ENCODE measurements at regions not wholly inside any gene's neighbourhood (a gene's known extent, or its start where the extent isn't known, plus 50 kb on each side); places are given as distances from the start of the nearest gene placed in this dataset.

- Histone ChIP-seq H3K9me3 (ENCODE audit: insufficient read depth, low read depth, low read length) (no peaks in the 10 kb centered on the region), H3K79me2 (ENCODE audit: insufficient read depth, low read length) (no peaks in the 10 kb centered on the region), H4K20me1 (ENCODE audit: insufficient read depth, low read length, poor library complexity, severe bottlenecking) (no peaks in the 10 kb centered on the region), H3K4me2 (ENCODE audit: low read depth, low read length, poor library complexity, severe bottlenecking) (no peak overlapping the region), H3K4me3 (ENCODE audit: low read length, poor library complexity, severe bottlenecking) (no peak overlapping the region), H3K4me1 (ENCODE audit: insufficient read depth, low read length, poor library complexity, severe bottlenecking) (no peaks in the 10 kb centered on the region), H3K9ac (ENCODE audit: low read depth, low read length, poor library complexity, severe bottlenecking) (no peak overlapping the region), H3K36me3 (ENCODE audit: insufficient read depth, low read length) (no peaks in the 10 kb centered on the region), H3K9me2 (replicated peaks; ENCODE audit: low read depth, low read length) (no peaks in the 10 kb centered on the region), H2AFZ (ENCODE audit: low read length) (no peak overlapping the region), H3K27me3 (ENCODE audit: insufficient read depth, low read length, poor library complexity, severe bottlenecking) (no peaks in the 10 kb centered on the region), H3F3A (ENCODE audit: low read depth) (no peaks in the 10 kb centered on the region)
- no peak for TF ChIP-seq EZH2phosphoT487 (IDR thresholded peaks at IDR 0.05; ENCODE audit: borderline replicate concordance)
- no peak for TF ChIP-seq CTCF (conservative IDR thresholded peaks at IDR 0.05; ENCODE audit: low read length)
These were observed 222.8 kb upstream of the OBI1 start for GRCh38 chr13:78881751-78882150.

DNA sequence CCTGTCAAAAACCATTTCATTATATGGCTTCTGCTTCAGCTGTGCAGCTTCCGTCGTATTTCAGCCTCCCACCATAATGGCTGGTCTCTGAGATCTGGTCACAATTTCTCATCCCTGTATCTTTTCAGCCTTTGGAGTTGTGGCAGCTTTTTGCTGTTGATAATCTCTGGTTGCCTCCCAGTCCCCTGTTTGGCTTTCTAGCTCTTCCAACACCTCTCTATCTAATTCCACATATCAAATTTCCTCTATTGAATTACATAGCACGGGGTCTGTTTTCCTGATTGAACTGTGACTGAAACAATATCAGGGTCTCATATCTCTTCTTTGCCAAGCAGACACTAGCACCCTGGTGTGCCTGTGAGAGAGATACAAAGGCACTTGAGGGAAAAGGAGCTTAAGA, 222.1 kb upstream of the OBI1 start:
- H3K36me3 ChIP-seq (ENCODE audit: insufficient read depth, low read length) = no peaks in the 10 kb centered on the region
- H3K4me3 ChIP-seq (ENCODE audit: low read length, poor library complexity, severe bottlenecking) = no peak overlapping the region
- H3K9ac ChIP-seq (ENCODE audit: low read depth, low read length, poor library complexity, severe bottlenecking) = no peak overlapping the region
- H3K9me2 ChIP-seq (replicated peaks; ENCODE audit: low read depth, low read length) = no peaks in the 10 kb centered on the region
- H3K4me2 ChIP-seq (ENCODE audit: low read depth, low read length, poor library complexity, severe bottlenecking) = no peak overlapping the region
- no peak for TF ChIP-seq CTCF (conservative IDR thresholded peaks at IDR 0.05; ENCODE audit: low read length)
- no peak for TF ChIP-seq EZH2phosphoT487 (IDR thresholded peaks at IDR 0.05; ENCODE audit: borderline replicate concordance)
- H3F3A ChIP-seq (ENCODE audit: low read depth) = no peaks in the 10 kb centered on the region
- H3K79me2 ChIP-seq (ENCODE audit: insufficient read depth, low read length) = no peaks in the 10 kb centered on the region
- no peaks in the 10 kb centered on the region for H3K27me3 ChIP-seq (ENCODE audit: insufficient read depth, low read length, poor library complexity, severe bottlenecking)
- no peaks in the 10 kb centered on the region for H3K4me1 ChIP-seq (ENCODE audit: insufficient read depth, low read length, poor library complexity, severe bottlenecking)
- no peaks in the 10 kb centered on the region for H4K20me1 ChIP-seq (ENCODE audit: insufficient read depth, low read length, poor library complexity, severe bottlenecking)
- H3K9me3 ChIP-seq (ENCODE audit: insufficient read depth, low read depth, low read length) = no peaks in the 10 kb centered on the region
- no peak overlapping the region for H2AFZ ChIP-seq (ENCODE audit: low read length)

- Histone ChIP-seq H3K4me3 (ENCODE audit: low read length, poor library complexity, severe bottlenecking) (no peak overlapping the region), H3K9ac (ENCODE audit: low read depth, low read length, poor library complexity, severe bottlenecking) (no peak overlapping the region), H3K79me2 (ENCODE audit: insufficient read depth, low read length) (no peaks in the 10 kb centered on the region), H4K20me1 (ENCODE audit: insufficient read depth, low read length, poor library complexity, severe bottlenecking) (no peaks in the 10 kb centered on the region), H3K4me1 (ENCODE audit: insufficient read depth, low read length, poor library complexity, severe bottlenecking) (no peaks in the 10 kb centered on the region), H3F3A (ENCODE audit: low read depth) (no peaks in the 10 kb centered on the region), H3K27me3 (ENCODE audit: insufficient read depth, low read length, poor library complexity, severe bottlenecking) (no peaks in the 10 kb centered on the region), H2AFZ (ENCODE audit: low read length) (peak overlapping the region; percentile 72), H3K9me2 (replicated peaks; ENCODE audit: low read depth, low read length) (no peaks in the 10 kb centered on the region), H3K4me2 (ENCODE audit: low read depth, low read length, poor library complexity, severe bottlenecking) (no peak overlapping the region), H3K9me3 (ENCODE audit: insufficient read depth, low read depth, low read length) (no peaks in the 10 kb centered on the region), H3K36me3 (ENCODE audit: insufficient read depth, low read length) (no peaks in the 10 kb centered on the region)
- no peak for TF ChIP-seq EZH2phosphoT487 (IDR thresholded peaks at IDR 0.05; ENCODE audit: borderline replicate concordance)
These were observed 218.1 kb upstream of the OBI1 start for GRCh38 chr13:78876915-78877549.
